NCI-H2171 (cell line): ENCODE measurements at regions not wholly inside any gene's neighbourhood (a gene's known extent, or its start where the extent isn't known, plus 50 kb on each side); places are given as distances from the start of the nearest gene placed in this dataset.
"Not testable (repeated sequence)": the region's sequence is repeated elsewhere in the genome, so short reads cannot be mapped to it uniquely, and the experiment has no call there.

Experiments
- DNase-seq: peaks from one replicate; lab custom pipeline; 2025; lab: John Stamatoyannopoulos, UW

GRCh38 chr3:150357923-150358607 lies 50.0 kb upstream of the TSC22D2 start:
- DNase-seq, result no peak

GRCh38 chr3:150357140-150357539 lies 51.0 kb upstream of the TSC22D2 start:
- DNase-seq, result no peak

DNA sequence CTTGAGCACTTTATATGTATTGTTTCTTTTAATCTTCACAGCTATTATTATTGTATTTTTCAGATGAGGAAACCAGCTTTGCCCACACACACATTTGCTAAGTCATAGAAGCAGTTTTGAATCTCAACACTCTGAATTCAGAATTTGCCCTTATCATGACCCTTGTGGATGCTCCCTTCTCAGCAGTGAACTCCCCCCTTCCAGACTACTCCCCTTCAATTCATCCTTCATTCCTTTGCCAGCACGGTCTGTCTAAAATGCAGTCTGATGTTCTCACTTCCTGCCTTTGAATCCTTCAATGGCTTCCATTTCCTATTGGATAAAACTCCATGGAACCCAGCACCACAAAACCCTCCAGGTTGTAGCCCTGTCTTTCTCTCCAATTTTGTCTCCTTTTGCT lies 52.5 kb upstream of the TSC22D2 start:
- DNase-seq, result no peak

- no peak for DNase-seq
Observed at GRCh38 chr3:150352931-150353330, 55.2 kb upstream of the TSC22D2 start.

- no peak for DNase-seq
Observed at GRCh38 chr3:150351398-150351797, 56.7 kb upstream of the TSC22D2 start.

- no peak for DNase-seq
Observed at GRCh38 chr3:150349314-150350097, 58.6 kb upstream of the TSC22D2 start.

GRCh38 chr3:150348500-150348899 lies 59.6 kb upstream of the TSC22D2 start:
- no peak for DNase-seq

GRCh38 chr3:150346981-150347863 lies 60.9 kb upstream of the TSC22D2 start:
- no peak for DNase-seq

DNA sequence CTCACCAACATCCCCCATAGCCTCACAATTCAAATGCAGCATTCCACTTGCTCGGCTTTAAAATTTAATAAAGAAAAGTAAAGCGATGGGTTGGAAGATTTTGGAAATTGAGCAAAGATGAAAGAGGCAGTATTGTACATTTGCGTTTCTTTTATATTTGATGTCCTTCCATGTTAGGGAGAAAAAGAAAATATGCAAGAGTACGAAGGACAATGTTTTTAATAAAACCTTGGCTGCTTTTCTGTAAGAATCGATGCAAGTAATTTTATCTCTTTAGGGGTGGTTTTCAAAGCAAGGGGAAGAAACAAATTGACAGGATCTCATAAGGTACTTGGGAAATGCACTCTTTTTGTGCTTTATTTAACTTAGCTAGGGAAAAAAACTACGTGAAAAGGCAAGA lies 61.8 kb upstream of the TSC22D2 start:
- DNase-seq, result no peak

GRCh38 chr3:150345021-150345538 lies 63.0 kb upstream of the TSC22D2 start:
- peak; percentile 8 for DNase-seq

DNA sequence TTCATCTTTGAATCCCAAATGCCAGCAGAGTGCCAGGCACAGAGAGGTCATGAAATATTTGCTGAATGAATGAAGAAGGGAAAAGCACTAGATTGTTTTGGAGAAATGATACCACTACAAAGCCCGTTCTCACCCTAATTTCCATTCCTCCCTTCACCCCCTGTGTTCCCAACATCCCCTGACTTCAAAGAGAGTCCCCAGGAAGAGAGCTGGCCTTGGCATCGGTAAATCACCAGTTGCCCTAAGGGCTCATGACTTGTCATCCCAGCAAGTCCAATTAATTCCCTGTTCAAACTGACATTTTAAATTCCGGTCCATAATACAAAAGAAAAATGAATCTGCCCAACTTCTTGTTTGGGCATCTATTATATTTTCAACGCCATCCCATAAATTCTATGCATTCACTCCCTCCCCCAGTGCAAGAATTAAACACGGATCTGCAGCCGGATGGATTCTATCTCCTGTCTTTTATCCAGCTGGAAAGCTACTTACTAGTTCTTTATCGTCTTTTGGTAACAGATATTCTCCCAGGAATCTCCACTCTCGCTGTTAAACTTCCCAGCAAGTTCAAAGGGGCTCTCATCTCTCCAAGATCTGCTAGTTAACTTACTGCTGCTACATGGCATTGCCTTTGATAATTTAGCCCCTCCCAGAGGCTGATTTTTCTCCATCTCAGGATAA lies 63.9 kb upstream of the TSC22D2 start:
- DNase-seq, result no peak

- no peak for DNase-seq
Observed at GRCh38 chr3:150342896-150343467, 65.1 kb upstream of the TSC22D2 start.

- DNase-seq, result no peak
Observed at GRCh38 chr3:150341891-150342290, 66.2 kb upstream of the TSC22D2 start.

GRCh38 chr3:150336363-150336762 lies 71.7 kb upstream of the TSC22D2 start:
- not testable (repeated sequence) for DNase-seq

GRCh38 chr3:150335631-150336030 lies 72.5 kb upstream of the TSC22D2 start:
- DNase-seq, result no peak

DNA sequence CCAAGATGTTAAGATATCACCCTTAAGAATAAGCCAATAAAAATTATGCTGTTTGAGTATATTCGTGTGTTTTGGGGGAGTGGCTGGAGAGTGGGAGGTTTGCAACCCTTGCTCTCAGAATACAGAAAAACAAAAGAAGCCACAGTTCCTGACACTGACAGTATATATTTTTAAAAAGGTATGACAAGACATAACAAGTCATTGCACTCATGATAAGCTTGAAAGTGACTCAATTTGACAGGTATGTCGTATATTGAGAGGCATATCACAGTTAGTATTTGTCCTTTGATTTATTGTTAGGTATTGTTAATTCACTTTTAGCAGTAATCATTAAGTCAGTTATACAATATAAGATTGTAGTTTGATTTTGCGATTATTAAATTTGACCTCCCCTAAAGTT lies 73.1 kb upstream of the TSC22D2 start:
- no peak for DNase-seq

- DNase-seq, result no peak
Observed at GRCh38 chr3:150333477-150333876, 74.6 kb upstream of the TSC22D2 start.

DNA sequence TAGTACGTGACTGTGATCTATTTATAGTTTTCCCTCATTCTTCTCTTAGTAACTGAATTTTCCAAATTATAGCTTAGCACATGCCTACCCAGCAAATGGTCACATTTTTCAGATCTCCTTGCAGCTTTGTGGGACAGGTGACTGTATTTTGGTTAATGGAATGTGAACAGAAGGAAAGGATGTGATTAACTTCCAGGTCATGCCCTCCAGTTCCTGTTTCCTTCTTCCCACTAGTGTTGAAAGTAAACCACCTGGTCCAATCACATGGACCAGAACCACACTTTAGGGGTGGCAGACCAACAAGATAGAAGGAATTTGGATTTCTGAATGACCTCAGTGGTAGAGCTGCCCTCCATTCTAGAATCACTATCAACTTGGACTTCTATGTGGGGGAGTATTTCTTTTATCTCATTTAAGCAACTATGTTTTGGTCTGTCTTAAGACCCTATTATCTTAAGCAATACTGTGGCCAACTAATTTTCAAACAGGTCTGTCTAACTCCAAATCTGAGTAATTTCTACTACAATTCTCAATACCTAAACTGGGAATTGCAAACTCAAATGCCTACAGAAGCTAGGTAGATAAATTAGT lies 76.0 kb upstream of the TSC22D2 start:
- DNase-seq, result no peak

DNA sequence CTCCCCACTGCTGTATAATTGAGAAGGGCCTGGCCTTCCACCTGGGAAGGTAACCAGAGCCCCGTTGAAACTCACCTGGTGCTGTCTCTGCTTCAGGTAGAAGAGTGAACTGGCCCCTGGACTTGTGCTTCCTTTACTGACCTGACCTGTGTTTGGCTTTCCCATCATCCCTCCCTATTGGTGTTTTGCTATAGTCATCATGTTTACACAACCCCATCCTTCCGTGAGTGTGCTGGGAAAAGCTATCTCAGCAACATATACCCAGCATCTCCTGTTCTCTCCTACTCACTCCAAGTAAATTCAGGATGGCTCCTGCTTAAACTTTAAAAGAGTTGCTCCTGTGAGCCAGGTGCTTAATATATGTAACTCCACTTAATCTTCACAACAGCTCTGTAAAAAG lies 77.2 kb upstream of the TSC22D2 start:
- no peak for DNase-seq

DNA sequence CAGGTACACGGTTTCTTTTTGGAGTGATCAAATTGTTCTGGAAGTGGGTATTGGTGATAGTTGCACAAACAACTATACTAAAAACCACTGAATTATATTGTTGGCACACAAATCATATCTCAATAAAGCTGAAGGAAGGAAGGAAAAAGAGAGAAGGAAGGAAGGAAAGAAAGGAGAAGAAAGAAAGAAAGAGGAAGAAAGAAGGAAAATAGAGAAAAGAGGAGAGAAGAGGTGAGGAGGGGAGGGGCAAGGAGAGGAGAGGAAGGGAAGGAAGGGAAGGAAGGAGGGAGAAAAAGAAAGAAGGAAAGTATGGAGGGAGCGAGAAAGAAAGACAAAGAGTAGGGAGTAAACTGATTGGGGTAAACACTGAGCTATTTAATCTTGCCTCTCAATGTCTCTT lies 77.9 kb upstream of the TSC22D2 start:
- DNase-seq, result no peak

DNA sequence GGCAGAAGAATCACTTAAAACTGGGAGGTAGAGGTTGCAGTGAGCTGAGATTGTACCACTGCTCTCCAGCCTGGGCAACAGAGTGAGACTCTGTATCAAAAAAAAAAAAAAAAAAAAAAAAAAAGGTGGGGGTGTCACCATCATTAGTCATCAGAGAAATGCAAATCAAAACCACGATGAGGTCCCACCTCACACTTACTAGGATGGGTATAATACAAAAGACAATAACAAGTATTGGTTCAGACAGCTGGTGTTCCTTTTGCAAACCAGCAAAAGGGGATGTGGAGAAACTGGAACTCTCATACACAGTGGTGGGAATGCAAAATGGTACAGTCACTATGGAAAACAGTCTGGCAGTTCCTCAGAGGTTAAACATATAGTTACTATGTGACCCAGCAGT lies 78.7 kb upstream of the TSC22D2 start:
- DNase-seq, result no peak
